ENCODE measurements at regions not wholly inside any gene's neighbourhood (a gene's known extent, or its start where the extent isn't known, plus 50 kb on each side); places are given as distances from the start of the nearest gene placed in this dataset.

- Histone ChIP-seq H3K9ac (ENCODE audit: extremely low read depth, insufficient read length, low read length) (no peak overlapping the region), H3K4me1 (ENCODE audit: insufficient read depth, low read length) (no peaks in the 10 kb centered on the region), H3K4ac (ENCODE audit: low read depth, low read length) (no peak overlapping the region), H3K79me1 (ENCODE audit: insufficient read depth, low read depth, low read length, poor library complexity, severe bottlenecking) (no peaks in the 10 kb centered on the region), H2BK20ac (ENCODE audit: low read depth, low read length, poor library complexity, severe bottlenecking) (no peak overlapping the region), H2BK5ac (ENCODE audit: insufficient read length, low read length) (no peak overlapping the region), H3K27me3 (ENCODE audit: insufficient read depth, low read length) (no peaks in the 10 kb centered on the region), H3K4me2 (ENCODE audit: insufficient read depth, insufficient read length, low read length) (no peak overlapping the region), H3K56ac (ENCODE audit: insufficient read length, low read depth, low read length) (no peak overlapping the region), H3K23ac (ENCODE audit: insufficient read length, low read depth, low read length) (no peak overlapping the region), H2BK15ac (ENCODE audit: low read depth, low read length) (no peak overlapping the region), H3K9me3 (ENCODE audit: control insufficient read depth, low read depth, low read length) (no peaks in the 10 kb centered on the region), H3K79me2 (ENCODE audit: insufficient read depth, low read length) (no peaks in the 10 kb centered on the region), H2BK120ac (ENCODE audit: low read depth, low read length, poor library complexity, severe bottlenecking) (no peak overlapping the region), H3K14ac (ENCODE audit: insufficient read depth, low read length) (no peak overlapping the region), H3T11ph (ENCODE audit: low read length) (no peak overlapping the region), H3K23me2 (ENCODE audit: insufficient read length, low read depth, low read length, poor library complexity, severe bottlenecking) (no peaks in the 10 kb centered on the region), H4K5ac (ENCODE audit: insufficient read length, low read depth, low read length) (no peak overlapping the region), H2AFZ (ENCODE audit: low read length) (no peak overlapping the region), H4K20me1 (ENCODE audit: control insufficient read depth, insufficient read depth, insufficient read length) (no peaks in the 10 kb centered on the region), H2BK12ac (ENCODE audit: insufficient read length, low read depth, low read length) (no peak overlapping the region), H4K8ac (replicated peaks; ENCODE audit: insufficient read length, low read depth, low read length) (no peak overlapping the region), H2AK5ac (ENCODE audit: insufficient read length, low read length) (no peak overlapping the region), H4K91ac (ENCODE audit: insufficient read length, low read depth, low read length) (no peak overlapping the region), H3K18ac (ENCODE audit: insufficient read length, low read depth, low read length) (no peak overlapping the region), H3K27ac (ENCODE audit: insufficient read length, low read depth, low read length) (no peak overlapping the region)
- TF ChIP-seq CTCF (conservative IDR thresholded peaks at IDR 0.05) = no peak
- no peaks in the 10 kb centered on the region for H3K4me1 Mint-ChIP-seq
- H3K36me3 Mint-ChIP-seq (ENCODE audit: insufficient read depth in 1 of 3, low read depth in 3 of 3) = no peaks in the 10 kb centered on the region
- H3K27me3 Mint-ChIP-seq (ENCODE audit: low read depth) = peaks cover 4% of the 10 kb centered on the region
- DNase-seq = no peak
- no peak overlapping the region for H3K4me3 Mint-ChIP-seq
- no CpG with 5 or more reads among the region's 3 CpGs for WGBS (ENCODE audit: extremely low coverage, insufficient read length, low lambda C conversion rate)
- H3K9me3 Mint-ChIP-seq = no peaks in the 10 kb centered on the region
- H3K27ac Mint-ChIP-seq = no peak overlapping the region
These were observed 93.4 kb downstream of the SPP2 start for GRCh38 chr2:234143896-234144295.

All from H9 (cell line).